Bronchial epithelial cell (primary cell): ENCODE measurements at regions not wholly inside any gene's neighbourhood (a gene's known extent, or its start where the extent isn't known, plus 50 kb on each side); places are given as distances from the start of the nearest gene placed in this dataset.

Source experiments
- DNase-seq: peaks from one replicate; pipeline ENCODE4 v3.0.0-alpha.2; 2010; ENCODE audit warnings: low read depth
- FAIRE-seq: peaks from 2 replicates; lab custom pipeline; 2011; peaks lifted over from hg19 to GRCh38; lab: Jason Lieb, UNC
- H3K27me3 ChIP-seq: 2 replicates; pipeline ENCODE4 v1.5.1; 2011; ENCODE audit warnings: low read length; ENCODE audit not compliant: control insufficient read depth, insufficient read depth
- H3K36me3 ChIP-seq: 2 replicates; pipeline ENCODE4 v1.5.1; 2011; ENCODE audit warnings: low read length; ENCODE audit not compliant: control insufficient read depth, insufficient read depth
- H3K4me3 ChIP-seq: 2 replicates; pipeline ENCODE4 v1.5.1; 2011; ENCODE audit warnings: mild to moderate bottlenecking, low read depth, low read length, control low read depth
- CTCF ChIP-seq: IDR thresholded peaks from 2 replicates; pipeline ENCODE4 v1.5.1; 2011; ENCODE audit warnings: mild to moderate bottlenecking, moderate library complexity, low read length, control low read depth, inconsistent platforms; ENCODE audit not compliant: insufficient read depth, severe bottlenecking

- H3K4me3 ChIP-seq, result no peak overlapping the region
- FAIRE-seq (no peak), DNase-seq (peak; percentile 80)
- H3K27me3 ChIP-seq, result no peaks in the 10 kb centered on the region
- TF ChIP-seq CTCF, result no peak
- no peaks in the 10 kb centered on the region for H3K36me3 ChIP-seq
These were observed 131.9 kb downstream of the NPR3 start for GRCh38 chr5:32842813-32843530.

GRCh38 chr5:32843531-32843895 lies 132.4 kb downstream of the NPR3 start:
- H3K27me3 ChIP-seq, result no peaks in the 10 kb centered on the region
- TF ChIP-seq CTCF, result no peak
- no peak overlapping the region for H3K4me3 ChIP-seq
- FAIRE-seq, result no peak
- DNase-seq, result no peak
- no peaks in the 10 kb centered on the region for H3K36me3 ChIP-seq

- no peak for TF ChIP-seq CTCF
- Histone ChIP-seq H3K27me3 (no peaks in the 10 kb centered on the region), H3K4me3 (no peak overlapping the region), H3K36me3 (no peaks in the 10 kb centered on the region)
- no peak for FAIRE-seq
- DNase-seq, result no peak
These were observed 134.1 kb downstream of the NPR3 start for GRCh38 chr5:32845171-32845570.

GRCh38 chr5:32848120-32848519 lies 137.0 kb downstream of the NPR3 start:
- Histone ChIP-seq H3K4me3 (no peak overlapping the region), H3K27me3 (no peaks in the 10 kb centered on the region), H3K36me3 (no peaks in the 10 kb centered on the region)
- TF ChIP-seq CTCF, result no peak
- DNase-seq (no peak), FAIRE-seq (no peak)

GRCh38 chr5:32848681-32849080 lies 137.6 kb downstream of the NPR3 start:
- H3K4me3 ChIP-seq, result no peak overlapping the region
- H3K36me3 ChIP-seq, result no peaks in the 10 kb centered on the region
- FAIRE-seq (no peak), DNase-seq (peak; percentile 50)
- TF ChIP-seq CTCF, result no peak
- H3K27me3 ChIP-seq, result no peaks in the 10 kb centered on the region

- no peak for DNase-seq
- no peak for FAIRE-seq
- H3K36me3 ChIP-seq, result no peaks in the 10 kb centered on the region
- H3K27me3 ChIP-seq, result no peaks in the 10 kb centered on the region
- TF ChIP-seq CTCF, result no peak
- no peak overlapping the region for H3K4me3 ChIP-seq
These were observed 139.8 kb downstream of the NPR3 start for GRCh38 chr5:32850817-32851496.
